Left hindlimb (tissue), 1 donor: ENCODE measurements at regions not wholly inside any gene's neighbourhood (a gene's known extent, or its start where the extent isn't known, plus 50 kb on each side); places are given as distances from the start of the nearest gene placed in this dataset.

Source experiments
- DNase-seq: peaks from one replicate; pipeline ENCODE4 v3.0.0-alpha.2; 2018

- DNase-seq, result no peak
Observed at GRCh38 chr10:106457522-106457921, 707.0 kb downstream of the SORCS1 start.

- no peak for DNase-seq
Observed at GRCh38 chr10:106454233-106454632, 710.3 kb downstream of the SORCS1 start.

- no peak for DNase-seq
Observed at GRCh38 chr10:106450966-106451365, 713.5 kb downstream of the SORCS1 start.

- no peak for DNase-seq
Observed at GRCh38 chr10:106446920-106447319, 717.6 kb downstream of the SORCS1 start.

GRCh38 chr10:106442223-106442622 is 722.3 kb downstream of the SORCS1 start:
- DNase-seq, result no peak

GRCh38 chr10:106440767-106441166 is 723.7 kb downstream of the SORCS1 start:
- no peak for DNase-seq

- no peak for DNase-seq
Observed at GRCh38 chr10:106440355-106440754, 724.2 kb downstream of the SORCS1 start.

- DNase-seq, result no peak
Observed at GRCh38 chr10:106439366-106439765, 725.1 kb downstream of the SORCS1 start.

- no peak for DNase-seq
Observed at GRCh38 chr10:106438386-106438785, 726.1 kb downstream of the SORCS1 start.

GRCh38 chr10:106436123-106436715 is 728.3 kb downstream of the SORCS1 start:
- DNase-seq, result peak; percentile 44

- DNase-seq, result no peak
Observed at GRCh38 chr10:106435081-106435480, 729.4 kb downstream of the SORCS1 start.

GRCh38 chr10:106424981-106425380 is 739.5 kb downstream of the SORCS1 start:
- DNase-seq, result no peak

- DNase-seq, result no peak
Observed at GRCh38 chr10:106424054-106424453, 740.5 kb downstream of the SORCS1 start.

GRCh38 chr10:106410331-106410730 is 754.2 kb downstream of the SORCS1 start:
- no peak for DNase-seq

- DNase-seq, result no peak
Observed at GRCh38 chr10:106405141-106405540, 759.4 kb downstream of the SORCS1 start.

GRCh38 chr10:106402458-106402857 is 762.0 kb downstream of the SORCS1 start:
- no peak for DNase-seq

- DNase-seq, result no peak
Observed at GRCh38 chr10:106401967-106402366, 762.5 kb downstream of the SORCS1 start.

GRCh38 chr10:106401161-106401560 is 763.3 kb downstream of the SORCS1 start:
- no peak for DNase-seq

GRCh38 chr10:106399112-106399511 is 765.4 kb downstream of the SORCS1 start:
- DNase-seq, result no peak

- DNase-seq, result no peak
Observed at GRCh38 chr10:106396192-106396591, 768.3 kb downstream of the SORCS1 start.

GRCh38 chr10:106395041-106395749 is 769.3 kb downstream of the SORCS1 start:
- DNase-seq, result no peak

GRCh38 chr10:106392778-106393177 is 771.7 kb downstream of the SORCS1 start:
- DNase-seq, result no peak

- DNase-seq, result no peak
Observed at GRCh38 chr10:106387063-106387462, 777.4 kb downstream of the SORCS1 start.

- DNase-seq, result no peak
Observed at GRCh38 chr10:106384496-106384895, 780.0 kb downstream of the SORCS1 start.

- DNase-seq, result no peak
Observed at GRCh38 chr10:106380706-106381105, 783.8 kb downstream of the SORCS1 start.
